GM21515 (cell line): ENCODE measurements at regions not wholly inside any gene's neighbourhood (a gene's known extent, or its start where the extent isn't known, plus 50 kb on each side); places are given as distances from the start of the nearest gene placed in this dataset.
"Not testable (repeated sequence)": the region's sequence is repeated elsewhere in the genome, so short reads cannot be mapped to it uniquely, and the experiment has no call there.

Source experiments
- ATAC-seq: cut with Tn5 transposase; IDR thresholded peaks from one replicate; pipeline ENCODE4 v1.9.1; 2021; ENCODE audit not compliant: unreplicated experiment

- ATAC-seq, result no peak
Observed at GRCh38 chr2:878245-878930, 72.3 kb upstream of the SNTG2 start.

GRCh38 chr2:877747-878146, 72.9 kb upstream of the SNTG2 start:
- no peak for ATAC-seq

- no peak for ATAC-seq
Observed at GRCh38 chr2:875687-876615, 74.7 kb upstream of the SNTG2 start.

GRCh38 chr2:873651-874580, 76.7 kb upstream of the SNTG2 start:
- ATAC-seq, result no peak

GRCh38 chr2:873027-873426, 77.6 kb upstream of the SNTG2 start:
- no peak for ATAC-seq

GRCh38 chr2:871926-872680, 78.5 kb upstream of the SNTG2 start:
- ATAC-seq, result no peak

GRCh38 chr2:871175-871727, 79.4 kb upstream of the SNTG2 start:
- ATAC-seq, result no peak

- no peak for ATAC-seq
Observed at GRCh38 chr2:870426-870825, 80.2 kb upstream of the SNTG2 start.

- ATAC-seq, result no peak
Observed at GRCh38 chr2:869894-870293, 80.8 kb upstream of the SNTG2 start.

GRCh38 chr2:869357-869871, 81.2 kb upstream of the SNTG2 start:
- no peak for ATAC-seq

- ATAC-seq, result not testable (repeated sequence)
Observed at GRCh38 chr2:868857-869256, 81.8 kb upstream of the SNTG2 start.

GRCh38 chr2:867296-867695, 83.4 kb upstream of the SNTG2 start:
- ATAC-seq, result no peak

GRCh38 chr2:866887-867286, 83.8 kb upstream of the SNTG2 start:
- no peak for ATAC-seq

- ATAC-seq, result no peak
Observed at GRCh38 chr2:866009-866680, 84.5 kb upstream of the SNTG2 start.

GRCh38 chr2:864501-865106, 86.0 kb upstream of the SNTG2 start:
- no peak for ATAC-seq

GRCh38 chr2:863732-864450, 86.8 kb upstream of the SNTG2 start:
- ATAC-seq, result no peak

GRCh38 chr2:862731-863466, 87.8 kb upstream of the SNTG2 start:
- no peak for ATAC-seq

GRCh38 chr2:862355-862687, 88.3 kb upstream of the SNTG2 start:
- ATAC-seq, result no peak
